ENCODE measurements at regions not wholly inside any gene's neighbourhood (a gene's known extent, or its start where the extent isn't known, plus 50 kb on each side); places are given as distances from the start of the nearest gene placed in this dataset.
"Not testable (repeated sequence)": the region's sequence is repeated elsewhere in the genome, so short reads cannot be mapped to it uniquely, and the experiment has no call there.

- no peak for DNase-seq (ENCODE audit: low spot score)
These were observed 159.2 kb upstream of the WWC1 start for GRCh38 chr5:168132241-168132641.

- DNase-seq (ENCODE audit: low spot score) = no peak
These were observed 155.5 kb upstream of the WWC1 start for GRCh38 chr5:168135897-168136296.

GRCh38 chr5:168136340-168136739 lies 155.1 kb upstream of the WWC1 start:
- no peak for DNase-seq (ENCODE audit: low spot score)

- no peak for DNase-seq (ENCODE audit: low spot score)
These were observed 154.2 kb upstream of the WWC1 start for GRCh38 chr5:168137265-168137664.

- DNase-seq (ENCODE audit: low spot score) = no peak
These were observed 151.2 kb upstream of the WWC1 start for GRCh38 chr5:168140241-168140640.

GRCh38 chr5:168142402-168142801 lies 149.0 kb upstream of the WWC1 start:
- no peak for DNase-seq (ENCODE audit: low spot score)

- not testable (repeated sequence) for DNase-seq (ENCODE audit: low spot score)
These were observed 147.9 kb upstream of the WWC1 start for GRCh38 chr5:168143521-168143920.

GRCh38 chr5:168147106-168147505 lies 144.3 kb upstream of the WWC1 start:
- no peak for DNase-seq (ENCODE audit: low spot score)

- no peak for DNase-seq (ENCODE audit: low spot score)
These were observed 143.7 kb upstream of the WWC1 start for GRCh38 chr5:168147568-168148360.

GRCh38 chr5:168151041-168151440 lies 140.4 kb upstream of the WWC1 start:
- no peak for DNase-seq (ENCODE audit: low spot score)

- no peak for DNase-seq (ENCODE audit: low spot score)
These were observed 138.8 kb upstream of the WWC1 start for GRCh38 chr5:168152660-168153059.

GRCh38 chr5:168153263-168153875 lies 138.1 kb upstream of the WWC1 start:
- no peak for DNase-seq (ENCODE audit: low spot score)

- DNase-seq (ENCODE audit: low spot score) = no peak
These were observed 137.6 kb upstream of the WWC1 start for GRCh38 chr5:168153876-168154270.

- DNase-seq (ENCODE audit: low spot score) = no peak
These were observed 135.9 kb upstream of the WWC1 start for GRCh38 chr5:168155585-168155984.

GRCh38 chr5:168156170-168156569 lies 135.3 kb upstream of the WWC1 start:
- DNase-seq (ENCODE audit: low spot score) = no peak

GRCh38 chr5:168157141-168157540 lies 134.3 kb upstream of the WWC1 start:
- DNase-seq (ENCODE audit: low spot score) = no peak

GRCh38 chr5:168159425-168159824 lies 132.0 kb upstream of the WWC1 start:
- no peak for DNase-seq (ENCODE audit: low spot score)

GRCh38 chr5:168162464-168162863 lies 129.0 kb upstream of the WWC1 start:
- no peak for DNase-seq (ENCODE audit: low spot score)

GRCh38 chr5:168163966-168164365 lies 127.5 kb upstream of the WWC1 start:
- no peak for DNase-seq (ENCODE audit: low spot score)

GRCh38 chr5:168165221-168165914 lies 126.1 kb upstream of the WWC1 start:
- peak; percentile 5 for DNase-seq (ENCODE audit: low spot score)

GRCh38 chr5:168165977-168166376 lies 125.5 kb upstream of the WWC1 start:
- no peak for DNase-seq (ENCODE audit: low spot score)

GRCh38 chr5:168167338-168167737 lies 124.1 kb upstream of the WWC1 start:
- no peak for DNase-seq (ENCODE audit: low spot score)

All from COLO829 (cell line).